IMR-90 (cell line): ENCODE measurements at regions not wholly inside any gene's neighbourhood (a gene's known extent, or its start where the extent isn't known, plus 50 kb on each side); places are given as distances from the start of the nearest gene placed in this dataset.

Experiments used
- ATAC-seq: fragments of 200-7000 bp; cut with Tn5 transposase; 2 replicates; pipeline ENCODE4 v1.9.1; 2020; ENCODE audit warnings: low read depth, mild to moderate bottlenecking, moderate library complexity
- BruUV-seq: library from RNA; stranded (reverse); fragments of 400-500 nt; replicated peaks from 2 replicates; lab custom pipeline; 2021; lab: Mats Ljungman, UMichigan
- CTCF ChIA-PET: fragments of 300-600 bp; formaldehyde crosslinking; extraction: SDS; loops from one replicate; lab custom pipeline; 2021; ENCODE audit warnings: antibody characterized with exemption; lab: Yijun Ruan, JAX
- POLR2A ChIA-PET: fragments of 300-600 bp; sonication (Branson Sonifier 250); formaldehyde crosslinking; loops from one replicate; lab custom pipeline; 2022; ENCODE audit warnings: antibody characterized with exemption; ENCODE audit not compliant: unreplicated experiment; lab: Charles Lee
- DNase-seq: peaks from one replicate; pipeline ENCODE4 v3.0.0; 2013
- H2AFZ ChIP-seq: replicated peaks from 2 replicates; pipeline ENCODE3; 2013; ENCODE audit warnings: low read length, mild to moderate bottlenecking; ENCODE audit not compliant: poor library complexity
- H2AK5ac ChIP-seq: 2 replicates; pipeline ENCODE4 v1.6.1; 2013; ENCODE audit warnings: low read depth, low read length, inconsistent platforms
- H2AK9ac ChIP-seq: replicated peaks from 2 replicates; pipeline ENCODE3; 2013; ENCODE audit warnings: mild to moderate bottlenecking, low read depth, low read length, moderate library complexity; ENCODE audit not compliant: poor library complexity
- H2BK120ac ChIP-seq: 2 replicates; pipeline ENCODE4 v1.6.1; 2013; ENCODE audit warnings: low read depth, low read length, inconsistent platforms
- H2BK15ac ChIP-seq: 3 replicates; pipeline ENCODE4 v1.6.1; 2013; ENCODE audit warnings: low read depth, low read length, inconsistent platforms
- H2BK20ac ChIP-seq: 2 replicates; pipeline ENCODE4 v1.6.1; 2013; ENCODE audit warnings: low read depth, mild to moderate bottlenecking, inconsistent platforms, low read length, moderate library complexity
- H2BK5ac ChIP-seq: 2 replicates; pipeline ENCODE4 v1.6.1; 2013; ENCODE audit warnings: mild to moderate bottlenecking, low read depth, low read length, inconsistent platforms; ENCODE audit not compliant: poor library complexity, severe bottlenecking
- H3K14ac ChIP-seq: replicated peaks from 2 replicates; pipeline ENCODE4 v1.6.1; 2013; ENCODE audit warnings: low read depth, low read length, inconsistent platforms
- H3K18ac ChIP-seq: 2 replicates; pipeline ENCODE4 v1.6.1; 2013; ENCODE audit warnings: low read depth, low read length, control low read depth
- H3K23ac ChIP-seq: 2 replicates; pipeline ENCODE4 v1.6.1; 2013; ENCODE audit warnings: low read depth, low read length, inconsistent platforms
- H3K27ac ChIP-seq: 2 replicates; pipeline ENCODE4 v1.5.1; 2013; ENCODE audit warnings: mild to moderate bottlenecking, control low read depth, low read length; ENCODE audit not compliant: insufficient read depth
- H3K27me3 ChIP-seq: 2 replicates; pipeline ENCODE4 v1.6.1; 2013; ENCODE audit warnings: low read length; ENCODE audit not compliant: control insufficient read depth, insufficient read depth
- H3K36me3 ChIP-seq: 2 replicates; pipeline ENCODE4 v1.6.1; 2013; ENCODE audit warnings: low read length, mixed read lengths; ENCODE audit not compliant: control insufficient read depth, insufficient read depth
- H3K4ac ChIP-seq: 2 replicates; pipeline ENCODE4 v1.6.1; 2013; ENCODE audit warnings: low read depth, low read length, inconsistent platforms
- H3K4me1 ChIP-seq: 2 replicates; pipeline ENCODE4 v1.6.1; 2013; ENCODE audit warnings: low read length, mixed read lengths; ENCODE audit not compliant: control insufficient read depth, insufficient read depth
- H3K4me2 ChIP-seq: 2 replicates; pipeline ENCODE4 v1.6.1; 2013; ENCODE audit warnings: low read depth, mild to moderate bottlenecking, control low read depth, low read length, moderate library complexity
- H3K4me3 ChIP-seq: 2 replicates; pipeline ENCODE4 v1.5.1; 2013; ENCODE audit warnings: low read depth, mild to moderate bottlenecking, control low read depth, low read length, moderate library complexity; ENCODE audit not compliant: insufficient read depth
- H3K56ac ChIP-seq: 2 replicates; pipeline ENCODE4 v1.6.1; 2013; ENCODE audit warnings: low read length, inconsistent platforms; ENCODE audit not compliant: insufficient read depth; ENCODE audit errors: extremely low read depth
- H3K79me1 ChIP-seq, 2 experiments: 2 replicates each; pipeline ENCODE4 v1.6.1; 2013; ENCODE audit warnings: low read length in 2 of 2, inconsistent platforms in 1 of 2, low read depth in 1 of 2
- H3K9ac ChIP-seq: 2 replicates; pipeline ENCODE4 v1.6.1; 2013; ENCODE audit warnings: low read depth, low read length, control low read depth
- H3K9me1 ChIP-seq: 2 replicates; pipeline ENCODE4 v1.6.1; 2013; ENCODE audit warnings: low read length, inconsistent platforms; ENCODE audit not compliant: insufficient read depth
- H3K9me3 ChIP-seq: 2 replicates; pipeline ENCODE4 v1.6.1; 2013; ENCODE audit warnings: low read length; ENCODE audit not compliant: control insufficient read depth, insufficient read depth
- H4K20me1 ChIP-seq: 2 replicates; pipeline ENCODE4 v1.6.1; 2013; ENCODE audit warnings: low read length, inconsistent platforms; ENCODE audit not compliant: insufficient read depth
- H4K5ac ChIP-seq: 2 replicates; pipeline ENCODE4 v1.6.1; 2013; ENCODE audit warnings: mild to moderate bottlenecking, low read depth, low read length, control low read depth
- H4K8ac ChIP-seq, 2 experiments: 2 replicates each; pipeline ENCODE4 v1.6.1; 2013; ENCODE audit warnings: low read depth in 2 of 2, low read length in 2 of 2, control low read depth in 1 of 2, inconsistent platforms in 1 of 2
- H4K91ac ChIP-seq: 2 replicates; pipeline ENCODE4 v1.6.1; 2013; ENCODE audit warnings: low read depth, low read length, inconsistent platforms; ENCODE audit not compliant: insufficient read depth
- BHLHE40 ChIP-seq: fragments of 150-350 bp; IDR thresholded peaks from 2 replicates; pipeline ENCODE4 v1.6.1; 2016; ENCODE audit warnings: mild to moderate bottlenecking, low read depth, low read length
- FOS ChIP-seq: fragments of 150-350 bp; IDR thresholded peaks from 2 replicates; pipeline ENCODE4 v1.6.1; 2016; ENCODE audit warnings: low read depth, low read length
- POLR2A ChIP-seq: IDR thresholded peaks from 2 replicates; pipeline ENCODE4 v1.6.1; 2012; ENCODE audit warnings: mild to moderate bottlenecking, low read depth, low read length
- RFX5 ChIP-seq: IDR thresholded peaks from 2 replicates; pipeline ENCODE4 v1.8.0; 2012; ENCODE audit warnings: low read depth, mild to moderate bottlenecking, low read length, moderate library complexity
- USF2 ChIP-seq: fragments of 150-350 bp; IDR thresholded peaks from 2 replicates; pipeline ENCODE4 v1.6.1; 2017; ENCODE audit warnings: mild to moderate bottlenecking, antibody characterized with exemption, low read length, low read depth
- WGBS, 2 experiments: methylation state at CpG; one replicate each; pipeline versions ENCODE4 v1.1.5 to v1.1.7; 2013; ENCODE audit warnings: missing lambda C conversion rate in 2 of 2; ENCODE audit not compliant: insufficient read length in 1 of 2; ENCODE audit errors: extremely low coverage in 2 of 2; 5-methylcytosine and 5-hydroxymethylcytosine counted together
- dilution Hi-C: fragments of 300-500 bp; cut with HindIII; formaldehyde crosslinking; loops from one replicate; pipeline ENCODE4 v1.14.3; 2018; ENCODE audit warnings: low sequenced_read_pairs; ENCODE audit not compliant: unreplicated experiment
- in situ Hi-C: fragments of 300-500 bp; cut with MboI; formaldehyde crosslinking; loops from 3 replicates; pipeline ENCODE4 v1.14.3; 2019; ENCODE audit warnings: low sequenced_read_pairs, inconsistent platforms, mixed read lengths
- intact Hi-C: fragments of 100-400 bp; cut with micrococcal nuclease; formaldehyde crosslinking; loops from 2 replicates; pipeline ENCODE4 v1.10.0; 2022

GRCh38 chr5:8355981-8356380 lies 487.0 kb downstream of the MTRR start:
- TF ChIP-seq RFX5: no peak
- no peak for TF ChIP-seq FOS
- TF ChIP-seq USF2: no peak
- no peak for TF ChIP-seq POLR2A
- TF ChIP-seq BHLHE40: no peak
- Histone ChIP-seq H3K18ac (no peak overlapping the region), H3K56ac (no peak overlapping the region), H2AK5ac (no peak overlapping the region), H3K4me2 (no peak overlapping the region), H3K36me3 (no peaks in the 10 kb centered on the region), H3K23ac (no peak overlapping the region), H3K9me3 (no peaks in the 10 kb centered on the region), H4K5ac (no peak overlapping the region), H2BK15ac (no peak overlapping the region), H3K14ac (no peak overlapping the region), H2AK9ac (no peak overlapping the region), H2BK5ac (no peak overlapping the region), H2AFZ (no peak overlapping the region), H3K27ac (no peak overlapping the region), H3K27me3 (peaks cover 2% of the 10 kb centered on the region; the same call in 1 of the 2 replicates), H3K4ac (no peak overlapping the region), H3K9ac (no peak overlapping the region), H2BK120ac (no peak overlapping the region), H2BK20ac (no peak overlapping the region), H4K91ac (no peak overlapping the region), H4K20me1 (no peaks in the 10 kb centered on the region), H3K79me1 (no peaks in the 10 kb centered on the region), H3K9me1 (no peaks in the 10 kb centered on the region), H4K8ac (no peak overlapping the region), H3K4me3 (no peak overlapping the region), H3K4me1 (no peaks in the 10 kb centered on the region)
- ChIA-PET CTCF (interaction anchor here (1.0 kb wide), 1 partner anchor 10 kb away, joined by 3 read pairs; no protein-coding TSS in a partner anchor), POLR2A (no interaction called here)
- 20% methylated on average over 1 of the region's 1 CpG; no CpG with 5 or more reads in 1 of the 2 experiments for WGBS, 2 experiments
- in situ Hi-C loops (no loop called here), intact Hi-C loops (no loop called here), dilution Hi-C loops (no loop called here)
- BruUV-seq: no TSS peak
- DNase-seq (no peak), ATAC-seq (no peak)
